Naive B cell (primary cell): ENCODE measurements at regions not wholly inside any gene's neighbourhood (a gene's known extent, or its start where the extent isn't known, plus 50 kb on each side); places are given as distances from the start of the nearest gene placed in this dataset.

Source experiments
- ATAC-seq, 2 donors: fragments of 150-1000 bp; cut with Tn5 transposase; 2 replicates each; pipeline ENCODE4 v1.10.0; 2021; ENCODE audit warnings: low read depth in 2 of 2, mild to moderate bottlenecking in 2 of 2, moderate library complexity in 2 of 2
- DNase-seq: peaks from one replicate; pipeline ENCODE4 v3.0.0; 2022
- H3K27ac Mint-ChIP-seq, 6 donors: one replicate each; pipeline ENCODE4 v1.8.0; 2020 to 2022; ENCODE audit warnings: mild to moderate bottlenecking in 6 of 6, mixed read lengths in 6 of 6, moderate library complexity in 5 of 6, inconsistent platforms in 2 of 6
- H3K27me3 Mint-ChIP-seq, 3 donors: one replicate each; pipeline ENCODE4 v1.8.0; 2021 to 2022; ENCODE audit warnings: mixed read lengths in 3 of 3, mild to moderate bottlenecking in 1 of 3
- H3K36me3 Mint-ChIP-seq, 2 donors: one replicate each; pipeline ENCODE4 v1.8.0; 2020 to 2022; ENCODE audit warnings: mixed read lengths in 2 of 2, inconsistent platforms in 1 of 2, mild to moderate bottlenecking in 1 of 2
- H3K4me1 Mint-ChIP-seq, 3 donors: one replicate each; pipeline ENCODE4 v1.8.0; 2020 to 2022; ENCODE audit warnings: mixed read lengths in 3 of 3, inconsistent platforms in 1 of 3, mild to moderate bottlenecking in 1 of 3, moderate library complexity in 1 of 3
- H3K4me3 Mint-ChIP-seq, 8 donors: one replicate each; pipeline ENCODE4 v1.8.0; 2020 to 2022; ENCODE audit warnings: mild to moderate bottlenecking in 8 of 8, mixed read lengths in 8 of 8, moderate library complexity in 8 of 8, inconsistent platforms in 2 of 8
- H3K9me3 Mint-ChIP-seq, 7 donors: one replicate each; pipeline ENCODE4 v1.8.0; 2020 to 2022; ENCODE audit warnings: mixed read lengths in 7 of 7, mild to moderate bottlenecking in 5 of 7, inconsistent platforms in 2 of 7, moderate library complexity in 1 of 7

GRCh38 chr2:118634876-118635275 lies 212.6 kb downstream of the EN1 start:
- Mint-ChIP-seq H3K4me3 (no peak overlapping the region), H3K36me3 (peaks cover 0 to 11% of the 10 kb centered on the region in 2 donors), H3K27me3 (peaks cover 8 to 15% (median 10%) of the 10 kb centered on the region in 3 donors), H3K4me1 (no peaks in the 10 kb centered on the region), H3K9me3 (peaks cover 7 to 15% (median 11%) of the 10 kb centered on the region in 7 donors), H3K27ac (no peak overlapping the region)
- DNase-seq (no peak), ATAC-seq (no peak)

DNA sequence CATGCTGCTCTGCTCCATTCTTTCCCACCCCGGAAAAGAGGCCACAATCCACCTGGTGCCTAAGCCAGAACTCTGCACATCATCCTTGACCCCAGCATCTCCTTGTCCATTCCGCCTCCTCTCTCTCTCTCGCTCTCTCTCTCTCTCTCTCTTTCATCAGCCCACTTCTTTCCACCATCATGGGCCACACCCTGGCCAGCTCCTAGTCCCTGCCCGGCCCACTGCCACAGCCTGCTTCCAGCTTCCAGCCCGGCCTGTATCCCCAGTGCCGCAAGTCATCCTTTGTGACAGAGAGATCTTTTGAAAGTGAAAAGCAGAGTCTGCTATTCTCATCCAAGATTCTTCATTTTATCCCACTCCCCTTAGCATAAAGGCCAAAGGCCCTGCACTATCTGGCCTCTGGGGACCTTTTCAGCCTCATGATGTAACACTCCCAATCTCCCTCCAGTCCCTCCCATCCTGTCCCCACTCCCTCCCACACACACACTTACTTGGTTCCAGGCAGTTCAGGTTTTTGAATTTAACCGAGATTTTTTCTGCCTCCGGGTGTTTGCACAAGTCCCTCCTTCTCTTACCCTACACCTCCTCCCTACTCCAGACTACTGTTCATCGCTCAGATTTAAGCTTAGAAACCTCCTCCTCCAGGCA lies 214.0 kb downstream of the EN1 start:
- DNase-seq = no peak
- Mint-ChIP-seq H3K27me3 (peaks cover 8 to 11% (median 10%) of the 10 kb centered on the region in 3 donors), H3K36me3 (peaks cover 0 to 11% of the 10 kb centered on the region in 2 donors), H3K4me1 (no peaks in the 10 kb centered on the region), H3K27ac (no peak overlapping the region), H3K9me3 (peaks cover 7 to 13% (median 11%) of the 10 kb centered on the region in 7 donors), H3K4me3 (no peak overlapping the region)
- ATAC-seq = no peak

- Mint-ChIP-seq H3K27me3 (peaks cover 8 to 11% (median 10%) of the 10 kb centered on the region in 3 donors), H3K9me3 (peaks cover 7 to 13% (median 11%) of the 10 kb centered on the region in 7 donors), H3K4me1 (no peaks in the 10 kb centered on the region), H3K4me3 (no peak overlapping the region), H3K36me3 (peaks cover 0 to 11% of the 10 kb centered on the region in 2 donors), H3K27ac (no peak overlapping the region)
- no peak for DNase-seq
- no peak for ATAC-seq
These were observed 214.5 kb downstream of the EN1 start for GRCh38 chr2:118632921-118633320.

DNA sequence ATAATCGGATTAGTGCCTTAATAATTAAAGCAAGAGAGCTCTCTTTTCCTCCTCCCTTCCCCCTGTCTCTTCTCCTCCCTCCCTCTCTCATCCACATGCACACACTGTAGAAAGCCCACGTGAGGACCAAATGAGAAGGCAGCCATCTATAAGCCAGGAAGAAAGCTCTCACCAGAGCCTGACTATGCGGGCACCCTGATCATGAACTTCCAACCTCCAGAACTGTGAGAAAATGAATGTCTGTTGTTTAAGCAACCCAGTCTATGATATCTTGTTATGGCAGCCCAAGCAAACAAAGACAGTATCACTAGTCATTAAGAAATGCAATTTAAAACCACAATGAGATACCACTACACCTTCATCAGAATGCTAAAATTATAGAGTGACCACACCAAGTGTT lies 220.3 kb downstream of the EN1 start:
- no peaks in the 10 kb centered on the region for H3K4me1 Mint-ChIP-seq

GRCh38 chr2:118622913-118623312 lies 224.5 kb downstream of the EN1 start:
- no peak overlapping the region for H3K27ac Mint-ChIP-seq
- peaks cover 0 to 9% (median 2%) of the 10 kb centered on the region in 7 donors for H3K9me3 Mint-ChIP-seq
- H3K4me3 Mint-ChIP-seq = no peak overlapping the region
- DNase-seq (no peak), ATAC-seq (no peak)
- no peaks in the 10 kb centered on the region for H3K4me1 Mint-ChIP-seq
- H3K27me3 Mint-ChIP-seq = peaks cover 0 to 8% (median 5%) of the 10 kb centered on the region in 3 donors
- no peaks in the 10 kb centered on the region for H3K36me3 Mint-ChIP-seq

More for the DNA sequence above, 220.3 kb downstream of the EN1 start:
- Mint-ChIP-seq H3K4me3 (no peak overlapping the region), H3K27ac (no peak overlapping the region), H3K27me3 (no peaks in the 10 kb centered on the region), H3K9me3 (peaks cover 0 to 10% (median 2%) of the 10 kb centered on the region in 7 donors), H3K36me3 (no peaks in the 10 kb centered on the region)
- DNase-seq (no peak), ATAC-seq (no peak)

- Mint-ChIP-seq H3K9me3 (peaks cover 0 to 4% (median 0%) of the 10 kb centered on the region in 7 donors), H3K4me3 (no peak overlapping the region), H3K4me1 (no peaks in the 10 kb centered on the region), H3K27me3 (peaks cover 0 to 8% (median 5%) of the 10 kb centered on the region in 3 donors), H3K27ac (no peak overlapping the region), H3K36me3 (no peaks in the 10 kb centered on the region)
- ATAC-seq (no peak), DNase-seq (no peak)
These were observed 225.3 kb downstream of the EN1 start for GRCh38 chr2:118622108-118622507.

- no peak for ATAC-seq
- no peaks in the 10 kb centered on the region for H3K36me3 Mint-ChIP-seq
- no peak for DNase-seq
- no peak overlapping the region for H3K4me3 Mint-ChIP-seq
- no peaks in the 10 kb centered on the region for H3K4me1 Mint-ChIP-seq
- H3K27ac Mint-ChIP-seq = no peak overlapping the region
- H3K27me3 Mint-ChIP-seq = peaks cover 5 to 16% (median 15%) of the 10 kb centered on the region in 3 donors
- H3K9me3 Mint-ChIP-seq = peaks cover 0 to 4% (median 0%) of the 10 kb centered on the region in 7 donors
These were observed 229.2 kb downstream of the EN1 start for GRCh38 chr2:118618279-118618678.

DNA sequence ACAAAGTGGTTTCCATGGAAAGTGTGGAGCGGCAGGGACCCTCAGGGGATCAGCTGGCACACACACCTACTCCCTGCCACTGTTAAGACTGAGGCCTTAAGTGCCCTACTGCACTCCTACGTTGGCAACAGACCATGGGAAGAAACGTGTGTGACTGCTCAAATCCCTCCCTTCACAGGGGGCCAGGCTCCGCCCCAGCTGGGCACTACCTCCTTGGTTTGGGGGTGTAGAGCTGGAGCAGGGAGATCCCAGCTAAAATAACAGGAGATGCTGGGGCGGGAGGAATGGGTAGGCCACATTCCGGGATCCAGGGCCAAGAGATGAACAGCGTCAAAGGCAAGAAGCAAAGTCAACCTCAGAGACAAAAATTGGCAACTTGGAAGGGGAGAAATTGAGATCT lies 231.0 kb downstream of the EN1 start:
- ATAC-seq = no peak
- no peak for DNase-seq

DNA sequence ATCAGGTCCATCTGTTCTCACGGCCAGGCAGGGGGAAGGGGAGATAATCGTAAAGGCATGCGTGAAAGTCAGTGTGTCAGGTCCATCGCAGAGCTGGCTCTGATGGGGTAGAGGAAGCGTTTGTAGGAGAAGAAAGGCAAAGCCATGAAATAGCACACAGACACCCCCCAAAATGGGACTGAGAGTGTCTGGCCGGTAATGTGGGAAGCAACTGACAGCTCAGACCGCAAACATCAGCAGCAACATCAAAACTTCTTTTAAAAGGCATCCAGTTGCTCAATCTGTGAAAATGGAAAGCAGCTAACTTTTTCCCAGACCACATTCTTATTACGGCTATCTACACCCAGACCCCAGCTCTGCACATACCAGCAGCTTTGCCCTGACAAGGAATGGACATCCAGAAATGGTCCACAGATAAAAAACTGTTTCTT lies 232.6 kb downstream of the EN1 start:
- Mint-ChIP-seq H3K27me3 (peaks cover 12 to 15% (median 13%) of the 10 kb centered on the region in 3 donors), H3K4me3 (no peak overlapping the region), H3K36me3 (no peaks in the 10 kb centered on the region), H3K9me3 (peaks cover 0 to 4% (median 3%) of the 10 kb centered on the region in 7 donors), H3K27ac (no peak overlapping the region), H3K4me1 (no peaks in the 10 kb centered on the region)
- no peak for DNase-seq
- no peak for ATAC-seq

More for the DNA sequence above, 231.0 kb downstream of the EN1 start:
- H3K4me3 Mint-ChIP-seq = no peak overlapping the region
- peaks cover 0 to 4% (median under 1%) of the 10 kb centered on the region in 7 donors for H3K9me3 Mint-ChIP-seq
- H3K27ac Mint-ChIP-seq = no peak overlapping the region
- peaks cover 12 to 16% (median 15%) of the 10 kb centered on the region in 3 donors for H3K27me3 Mint-ChIP-seq
- no peaks in the 10 kb centered on the region for H3K4me1 Mint-ChIP-seq
- no peaks in the 10 kb centered on the region for H3K36me3 Mint-ChIP-seq

GRCh38 chr2:118613737-118614136 lies 233.7 kb downstream of the EN1 start:
- ATAC-seq = no peak
- no peak for DNase-seq
- H3K4me3 Mint-ChIP-seq = no peak overlapping the region
- peaks cover 8 to 13% (median 13%) of the 10 kb centered on the region in 3 donors for H3K27me3 Mint-ChIP-seq
- no peak overlapping the region for H3K27ac Mint-ChIP-seq
- no peaks in the 10 kb centered on the region for H3K4me1 Mint-ChIP-seq
- peaks cover 0 to 4% (median 3%) of the 10 kb centered on the region in 7 donors for H3K9me3 Mint-ChIP-seq
- H3K36me3 Mint-ChIP-seq = no peaks in the 10 kb centered on the region

- H3K36me3 Mint-ChIP-seq = no peaks in the 10 kb centered on the region
- ATAC-seq (no peak), DNase-seq (no peak)
- H3K27me3 Mint-ChIP-seq = peaks cover 8 to 13% (median 10%) of the 10 kb centered on the region in 3 donors
- no peaks in the 10 kb centered on the region for H3K4me1 Mint-ChIP-seq
- H3K4me3 Mint-ChIP-seq = no peak overlapping the region
- H3K27ac Mint-ChIP-seq = no peak overlapping the region
- H3K9me3 Mint-ChIP-seq = peaks cover 0 to 4% (median 3%) of the 10 kb centered on the region in 7 donors
These were observed 235.8 kb downstream of the EN1 start for GRCh38 chr2:118611691-118612090.

GRCh38 chr2:118609138-118609537 lies 238.3 kb downstream of the EN1 start:
- DNase-seq (no peak), ATAC-seq (no peak)
- H3K27me3 Mint-ChIP-seq = peaks cover 0 to 8% (median 4%) of the 10 kb centered on the region in 3 donors
- no peaks in the 10 kb centered on the region for H3K4me1 Mint-ChIP-seq
- H3K4me3 Mint-ChIP-seq = no peak overlapping the region
- H3K36me3 Mint-ChIP-seq = no peaks in the 10 kb centered on the region
- H3K9me3 Mint-ChIP-seq = peaks cover 0 to 4% (median 0%) of the 10 kb centered on the region in 7 donors
- no peak overlapping the region for H3K27ac Mint-ChIP-seq

DNA sequence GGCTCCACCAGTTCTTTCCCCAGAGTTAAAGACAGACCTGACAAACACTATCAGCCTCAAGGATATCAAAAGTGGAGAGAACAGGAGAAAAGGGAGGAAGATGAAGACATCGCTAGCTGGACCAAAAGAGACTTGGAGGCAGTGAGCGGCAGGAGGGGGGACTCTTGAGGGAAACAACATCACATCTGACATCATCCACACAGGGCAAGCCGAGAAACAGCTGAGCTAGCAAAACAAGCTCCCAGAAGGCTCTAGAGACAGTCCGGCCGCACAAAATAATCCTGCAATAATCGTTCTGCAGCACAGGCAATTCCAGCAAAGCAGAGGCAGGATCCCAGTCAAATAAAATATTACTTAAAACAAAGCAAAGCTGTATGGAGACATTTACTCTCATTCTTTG lies 239.8 kb downstream of the EN1 start:
- ATAC-seq (no peak), DNase-seq (no peak)
- peaks cover 0 to 6% (median 4%) of the 10 kb centered on the region in 3 donors for H3K27me3 Mint-ChIP-seq
- no peak overlapping the region for H3K4me3 Mint-ChIP-seq
- H3K36me3 Mint-ChIP-seq = no peaks in the 10 kb centered on the region
- H3K4me1 Mint-ChIP-seq = no peaks in the 10 kb centered on the region
- peaks cover 0 to 7% (median 3%) of the 10 kb centered on the region in 7 donors for H3K9me3 Mint-ChIP-seq
- no peak overlapping the region for H3K27ac Mint-ChIP-seq

GRCh38 chr2:118604811-118605210 lies 242.6 kb downstream of the EN1 start:
- Mint-ChIP-seq H3K36me3 (no peaks in the 10 kb centered on the region), H3K9me3 (peaks cover 0 to 33% (median 7%) of the 10 kb centered on the region in 7 donors), H3K27ac (peak overlapping the region in 1 of 6 donors; percentile 35), H3K4me1 (no peaks in the 10 kb centered on the region), H3K27me3 (peaks cover 0 to 6% (median 0%) of the 10 kb centered on the region in 3 donors), H3K4me3 (no peak overlapping the region)
- ATAC-seq (no peak), DNase-seq (no peak)
